Activated CD4-positive, alpha-beta T cell treated with anti-CD3 and anti-CD28 coated beads, Interleukin-10, Interleukin-2, amounts not matched to agents 100 ng/mL and 50 ng/mL, durations not matched to agents 16 hours and 8 hours (primary cell): ENCODE measurements at regions not wholly inside any gene's neighbourhood (a gene's known extent, or its start where the extent isn't known, plus 50 kb on each side); places are given as distances from the start of the nearest gene placed in this dataset.

Experiments
- DNase-seq: peaks from one replicate; pipeline ENCODE4 v3.0.0-alpha.2; 2020

DNA sequence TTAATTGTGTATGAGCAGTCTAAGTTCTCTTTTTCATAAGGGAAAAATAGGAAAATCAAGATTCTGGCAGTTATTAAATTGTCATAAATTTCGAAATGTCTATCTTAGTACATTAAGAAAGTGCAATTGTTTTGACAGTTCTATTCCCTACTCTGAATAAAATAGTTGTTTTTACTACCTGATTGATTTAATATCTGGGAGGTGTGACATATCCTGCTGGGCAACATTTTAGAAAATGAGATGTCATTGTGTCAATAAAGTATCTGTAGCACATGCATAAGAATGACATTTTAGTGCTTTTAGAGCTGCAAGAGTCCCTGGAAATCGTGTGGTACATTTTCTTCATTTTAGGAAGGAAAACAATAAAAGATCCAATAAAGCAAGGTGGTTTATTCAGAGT is 139.2 kb upstream of the COL11A1 start:
- DNase-seq = no peak

DNA sequence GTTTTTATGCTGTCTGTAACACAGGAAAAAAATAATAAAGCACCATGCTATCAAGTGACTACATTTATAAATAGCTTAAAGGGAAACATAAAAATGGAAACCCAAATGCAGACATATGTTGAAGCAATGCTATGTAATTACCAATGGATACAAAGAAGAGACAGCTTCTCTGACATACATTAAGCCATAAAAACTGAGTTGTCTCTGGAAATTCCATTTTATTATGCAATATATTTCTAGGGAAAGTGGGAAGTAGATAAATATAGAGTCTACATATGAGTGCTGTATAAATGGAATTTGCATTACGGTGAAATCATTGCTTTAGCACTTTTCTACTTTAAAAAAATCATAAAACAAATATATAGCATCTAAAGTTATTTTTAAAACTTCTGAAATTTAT is 135.2 kb upstream of the COL11A1 start:
- DNase-seq = no peak

DNA sequence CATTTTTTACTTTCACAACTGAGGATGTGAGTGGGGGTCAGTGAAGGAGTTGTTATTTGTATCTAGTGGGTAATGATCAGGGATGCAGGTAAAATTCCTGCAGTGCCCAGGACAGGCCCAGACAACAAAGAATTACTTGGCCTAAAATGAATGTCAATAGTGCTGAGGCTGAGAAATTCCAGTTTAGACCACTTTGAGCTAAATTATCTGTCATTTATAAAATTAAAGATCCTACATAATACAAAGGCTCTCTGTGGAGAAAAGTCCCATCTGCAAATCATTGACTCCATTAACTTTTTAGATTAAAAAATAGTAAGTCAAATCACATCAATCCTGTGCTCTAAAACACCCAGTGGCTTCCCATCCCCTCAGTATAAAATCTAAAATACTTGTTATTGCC is 130.7 kb upstream of the COL11A1 start:
- DNase-seq = no peak

DNA sequence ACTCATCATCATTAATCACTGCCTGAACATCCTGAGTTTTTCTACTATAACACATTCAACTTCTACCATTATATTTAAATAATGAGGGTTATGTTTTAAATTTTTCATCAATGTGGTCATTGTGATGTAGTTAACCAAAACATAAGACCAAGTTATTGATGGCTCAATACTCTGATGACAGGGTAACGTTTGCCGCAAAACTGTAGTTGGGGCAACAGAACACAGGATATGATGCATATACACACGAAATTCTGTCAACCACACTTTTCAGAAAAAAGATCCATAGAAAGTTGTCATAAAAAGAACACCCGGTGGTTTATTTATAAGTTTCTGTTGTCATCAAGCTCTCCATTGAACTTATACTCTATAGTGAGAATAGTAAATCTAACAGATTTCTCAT is 121.7 kb upstream of the COL11A1 start:
- no peak for DNase-seq

DNA sequence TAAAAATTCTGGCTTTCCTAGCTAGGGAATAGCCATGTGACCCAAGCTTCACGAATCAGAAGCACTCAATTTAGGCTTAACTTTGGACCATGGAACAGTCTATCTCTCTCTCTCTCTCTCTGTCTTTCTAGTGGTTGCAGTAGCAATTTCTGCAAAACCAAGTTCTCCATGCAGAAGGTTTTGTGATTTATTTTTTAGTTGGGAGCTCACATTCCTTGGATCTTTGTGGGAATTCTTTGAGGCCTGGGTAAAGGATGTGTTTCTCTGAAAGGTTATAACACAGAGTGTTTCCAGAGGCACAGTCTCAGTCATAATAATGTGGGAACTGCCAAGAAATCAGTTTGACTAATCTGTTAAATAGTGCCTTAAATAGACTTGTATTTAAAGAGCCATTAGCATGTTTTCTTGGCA is 112.3 kb upstream of the COL11A1 start:
- no peak for DNase-seq

DNA sequence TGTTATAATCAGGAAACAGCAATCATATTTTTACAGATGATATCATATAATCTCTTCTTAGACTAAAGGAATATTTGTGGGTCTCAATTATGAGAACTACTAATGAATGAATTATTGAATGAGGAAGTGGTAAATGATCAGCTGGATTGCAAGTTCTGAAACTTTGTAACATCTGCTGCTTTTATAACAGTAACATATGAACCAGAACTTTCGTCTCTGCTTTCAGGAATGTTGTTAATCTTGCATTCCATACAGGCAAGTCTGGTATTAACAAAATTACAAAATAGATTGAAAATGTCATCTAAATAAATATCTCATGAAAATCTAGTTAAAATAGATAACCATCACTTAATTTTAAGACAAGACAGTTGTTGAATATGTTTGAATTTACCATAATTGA is 110.5 kb upstream of the COL11A1 start:
- no peak for DNase-seq

DNA sequence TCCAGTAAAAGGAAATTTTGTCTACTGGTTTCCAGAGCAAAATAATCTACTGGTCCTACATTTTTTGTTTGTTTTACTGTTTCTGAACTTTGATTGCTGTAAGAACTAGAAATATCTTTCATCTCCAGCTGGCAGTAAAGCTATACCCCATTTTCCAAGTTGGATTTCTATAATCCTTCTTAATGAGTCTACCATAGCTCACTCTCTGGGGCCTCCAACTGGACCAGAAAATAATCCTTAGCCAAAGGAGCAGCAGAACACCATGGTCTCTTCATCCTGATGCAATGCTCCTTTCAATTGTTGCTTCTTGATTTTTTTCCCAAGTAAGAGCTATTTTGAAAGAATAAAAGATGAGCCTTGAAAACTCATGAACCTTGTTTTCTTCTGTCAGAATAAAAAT is 110.0 kb upstream of the COL11A1 start:
- DNase-seq = no peak

DNA sequence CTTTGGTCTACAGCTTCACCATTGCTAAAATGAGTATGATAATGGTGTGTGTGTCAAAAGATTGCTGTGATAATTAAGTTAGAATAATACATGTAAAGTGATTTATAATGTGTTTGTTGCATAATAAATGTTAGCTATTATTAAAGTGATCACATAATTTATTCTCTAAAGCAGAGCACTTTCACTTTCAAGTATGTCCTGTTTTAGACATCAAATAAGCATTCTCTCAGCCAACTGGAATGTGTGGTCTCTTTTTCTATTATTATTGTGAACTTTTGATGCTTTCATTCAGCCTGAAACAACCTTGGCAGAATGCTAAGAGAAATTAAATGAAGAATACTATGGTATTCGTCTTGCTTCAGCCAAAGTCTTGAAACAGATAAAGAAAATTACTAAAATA is 102.8 kb upstream of the COL11A1 start:
- DNase-seq = no peak

DNA sequence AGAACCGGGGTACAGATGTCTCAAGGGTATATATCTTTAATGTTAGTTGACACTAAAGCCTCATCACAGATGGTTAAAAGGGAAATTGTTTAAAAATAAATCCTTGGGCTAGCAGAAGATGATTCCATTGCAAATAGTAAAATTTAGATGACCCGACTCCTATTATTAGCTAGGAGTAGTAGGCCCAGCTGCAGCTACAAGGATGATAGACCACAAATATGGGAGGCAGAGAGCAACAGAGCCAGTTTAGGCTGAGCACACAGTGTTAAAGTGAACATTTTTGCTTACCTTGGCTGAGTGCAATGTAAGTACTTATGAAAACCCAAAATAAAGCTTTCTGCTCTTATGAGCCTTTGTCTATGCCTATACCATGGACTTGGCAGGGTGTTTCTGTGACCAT is 100.5 kb upstream of the COL11A1 start:
- no peak for DNase-seq

DNA sequence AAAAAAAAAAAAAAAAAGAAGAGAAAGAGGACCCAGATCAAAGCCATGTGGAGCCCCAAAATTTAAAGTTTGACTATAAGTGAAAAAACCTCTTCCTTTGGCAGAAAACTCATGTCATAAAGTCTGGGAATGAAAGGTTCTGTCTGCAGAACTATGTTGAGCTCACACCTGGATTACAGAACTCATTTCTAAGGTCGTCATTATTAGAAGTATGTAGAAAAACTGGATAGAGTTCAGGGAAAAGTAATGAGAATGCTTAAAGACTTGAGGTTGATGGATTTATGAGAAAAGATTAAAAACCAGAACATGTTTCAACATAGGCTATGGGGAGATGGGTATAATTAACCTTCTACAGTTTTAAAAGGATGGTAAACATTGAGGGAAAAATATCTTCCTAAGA is 90.7 kb upstream of the COL11A1 start:
- DNase-seq = no peak

DNA sequence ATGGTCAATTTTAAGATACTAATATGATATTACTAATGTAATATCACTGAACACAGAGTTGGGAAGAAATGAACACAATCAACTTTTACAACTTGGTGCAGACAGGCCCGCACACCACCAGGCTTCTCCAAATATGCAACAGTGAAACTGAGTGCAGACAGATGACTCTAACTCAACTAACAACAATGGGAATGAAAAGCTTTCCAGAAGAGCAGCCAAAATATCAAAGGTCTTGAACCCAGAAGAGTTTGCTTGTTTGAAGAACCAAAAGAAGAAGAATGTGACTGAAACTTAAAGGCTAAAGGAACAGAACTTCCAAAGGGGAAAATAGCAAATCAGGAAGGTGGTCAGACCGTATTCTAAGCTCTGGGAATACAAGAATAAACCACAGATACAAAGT is 89.8 kb upstream of the COL11A1 start:
- DNase-seq = no peak

DNA sequence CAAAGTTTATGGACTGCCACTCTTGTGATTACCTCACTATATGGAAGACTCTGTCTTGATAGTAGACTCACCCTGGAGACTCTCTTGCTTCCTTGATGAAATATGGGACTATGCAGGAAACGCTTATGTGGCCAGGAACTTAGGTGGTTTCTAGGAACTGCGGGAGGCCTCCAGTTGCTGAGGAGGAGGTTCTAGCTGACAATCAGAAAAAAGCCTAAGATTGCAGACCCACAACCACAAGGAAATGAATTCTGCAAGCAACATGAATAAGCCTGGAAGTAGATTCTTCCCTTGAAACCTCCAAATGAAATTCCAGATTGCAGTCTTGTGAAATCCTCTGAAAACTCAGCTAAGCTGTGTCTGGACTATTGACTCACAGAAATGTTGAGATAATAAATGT is 88.9 kb upstream of the COL11A1 start:
- DNase-seq = no peak

DNA sequence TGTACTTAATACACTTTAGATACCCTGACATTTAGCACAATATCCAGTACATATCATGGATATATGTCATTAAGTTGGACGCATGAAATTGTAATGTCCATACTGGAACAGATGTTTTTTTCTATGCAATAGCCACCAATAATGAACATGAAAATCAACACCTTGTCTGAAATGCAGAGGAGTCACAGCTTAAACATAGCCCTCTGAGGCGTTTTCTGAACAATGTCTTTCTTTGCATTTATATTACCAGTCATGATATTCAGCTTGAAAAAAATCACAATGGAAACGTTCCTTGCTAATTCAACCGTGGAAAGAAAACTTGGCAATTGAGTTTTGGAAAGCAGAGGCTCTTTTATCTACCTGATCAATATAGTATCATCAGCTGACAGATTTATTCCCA is 86.7 kb upstream of the COL11A1 start:
- no peak for DNase-seq

DNA sequence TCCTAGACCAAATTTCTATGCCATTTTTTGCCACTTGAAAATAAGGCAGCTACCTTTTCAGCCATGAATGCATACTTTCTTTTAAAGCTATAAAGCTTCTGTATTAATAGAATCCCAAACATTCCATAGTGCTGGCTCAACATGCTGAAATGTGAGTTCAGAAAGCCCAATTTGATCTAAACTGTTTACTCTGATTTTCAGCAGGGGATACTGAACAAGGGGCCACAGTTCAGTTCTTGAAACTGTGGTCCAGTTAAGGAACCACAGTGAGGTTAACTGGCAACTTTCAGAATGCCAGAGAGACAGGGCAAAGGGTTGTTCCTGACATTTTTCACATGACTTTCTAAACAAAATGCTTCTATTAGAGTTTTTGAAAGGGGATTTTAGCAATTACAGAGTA is 85.7 kb upstream of the COL11A1 start:
- DNase-seq = no peak

DNA sequence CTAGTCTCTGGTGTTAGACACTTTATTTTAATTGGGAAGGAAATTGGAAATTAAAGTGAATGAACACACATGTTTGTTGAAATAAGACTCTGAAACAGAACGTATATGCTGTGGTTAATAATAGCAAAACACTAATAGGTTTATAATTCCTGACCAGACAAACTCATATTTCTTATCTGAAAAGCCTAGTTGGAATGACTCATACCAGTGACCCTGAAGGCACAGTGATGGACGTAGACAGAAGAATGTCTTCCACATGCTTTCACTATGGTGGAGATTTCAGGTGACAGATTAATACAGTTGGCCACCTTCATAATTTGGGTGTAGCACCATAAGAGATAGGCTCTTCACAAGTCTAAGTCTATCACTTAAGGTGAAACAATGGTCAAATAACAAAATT is 83.0 kb upstream of the COL11A1 start:
- DNase-seq = no peak

DNA sequence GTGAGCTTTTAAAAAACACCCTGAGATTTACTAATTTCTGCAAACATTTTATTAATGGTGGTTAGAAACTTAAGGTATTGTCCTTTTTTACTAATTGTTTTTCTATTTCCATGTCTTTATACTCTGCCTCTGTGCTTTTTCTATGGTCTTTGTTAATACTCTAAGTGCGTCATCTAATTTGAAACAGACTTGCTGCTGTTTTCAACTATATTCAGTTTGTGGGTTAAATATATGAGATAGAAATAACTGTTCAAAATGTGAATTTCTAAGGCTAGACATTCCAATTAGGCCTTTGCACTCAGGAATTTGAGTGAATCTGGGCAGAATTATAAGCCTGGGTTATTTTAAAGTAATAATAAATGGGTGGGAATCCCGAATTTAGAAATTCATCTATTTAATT is 82.4 kb upstream of the COL11A1 start:
- no peak for DNase-seq

DNA sequence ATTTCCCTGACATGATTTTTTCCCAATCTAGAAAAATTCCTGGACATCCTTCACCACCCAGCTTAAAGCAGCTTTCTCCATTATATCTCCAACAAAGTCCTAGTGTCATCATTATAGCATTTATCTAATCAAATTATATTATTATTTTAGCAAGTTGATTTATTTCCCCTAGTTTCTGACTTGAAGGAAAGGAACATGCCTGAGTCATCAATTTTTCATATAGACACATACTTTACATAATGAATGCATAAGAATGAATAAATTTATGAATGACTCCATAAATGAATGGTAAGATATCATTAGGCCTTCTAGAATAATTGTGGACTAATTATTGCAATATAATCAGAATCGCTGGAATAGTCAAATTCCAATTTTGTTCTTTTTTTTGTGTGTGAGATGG is 79.4 kb upstream of the COL11A1 start:
- DNase-seq = no peak

DNA sequence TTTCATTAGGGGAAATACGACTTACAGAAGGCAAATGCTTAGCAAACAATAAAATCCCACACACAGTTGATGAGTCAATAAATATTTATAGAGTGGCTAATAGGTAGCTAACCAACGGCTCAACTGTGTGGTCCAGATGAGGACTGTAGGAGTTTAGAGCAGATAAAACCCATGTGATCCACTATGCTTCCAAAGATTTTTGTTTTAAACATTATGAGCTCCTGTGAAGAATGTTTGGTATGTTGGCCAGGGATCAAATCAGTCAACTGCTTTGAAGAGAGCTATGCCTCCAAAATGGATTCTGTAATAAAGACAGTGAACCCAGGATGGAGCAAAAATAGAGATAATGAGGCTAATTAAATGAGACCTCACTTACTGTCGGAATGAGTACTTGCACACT is 72.3 kb upstream of the COL11A1 start:
- DNase-seq = no peak

DNA sequence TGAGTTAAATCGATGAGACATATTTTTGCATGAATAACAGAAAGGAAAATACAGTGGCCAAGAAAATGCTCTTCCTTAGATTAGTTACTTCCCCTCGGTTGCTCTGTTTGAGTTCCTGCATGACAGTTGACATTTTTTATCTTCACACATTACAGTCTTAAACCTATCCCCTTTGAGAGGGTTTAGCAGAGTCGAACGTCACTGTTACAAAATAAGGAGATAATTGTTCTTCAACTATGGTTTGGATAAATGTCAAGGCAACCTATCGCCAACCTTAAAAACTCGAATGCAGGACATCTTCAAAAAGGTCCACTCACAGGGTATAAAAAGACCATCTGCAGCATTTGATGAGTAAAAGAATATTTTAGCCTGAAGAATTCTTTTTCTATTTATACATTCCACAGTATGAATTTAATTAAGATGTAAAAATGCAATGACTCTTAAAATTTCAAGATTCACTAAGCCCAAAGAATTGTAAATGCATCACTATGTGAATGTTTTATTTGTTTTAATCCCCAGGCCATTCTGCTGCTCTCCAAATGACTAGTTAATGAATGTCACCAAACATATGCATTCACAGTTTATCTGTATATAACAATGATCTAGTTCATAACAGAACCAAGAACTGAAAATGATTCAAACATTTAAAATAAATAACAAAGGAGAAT is 68.9 kb upstream of the COL11A1 start:
- DNase-seq = no peak

DNA sequence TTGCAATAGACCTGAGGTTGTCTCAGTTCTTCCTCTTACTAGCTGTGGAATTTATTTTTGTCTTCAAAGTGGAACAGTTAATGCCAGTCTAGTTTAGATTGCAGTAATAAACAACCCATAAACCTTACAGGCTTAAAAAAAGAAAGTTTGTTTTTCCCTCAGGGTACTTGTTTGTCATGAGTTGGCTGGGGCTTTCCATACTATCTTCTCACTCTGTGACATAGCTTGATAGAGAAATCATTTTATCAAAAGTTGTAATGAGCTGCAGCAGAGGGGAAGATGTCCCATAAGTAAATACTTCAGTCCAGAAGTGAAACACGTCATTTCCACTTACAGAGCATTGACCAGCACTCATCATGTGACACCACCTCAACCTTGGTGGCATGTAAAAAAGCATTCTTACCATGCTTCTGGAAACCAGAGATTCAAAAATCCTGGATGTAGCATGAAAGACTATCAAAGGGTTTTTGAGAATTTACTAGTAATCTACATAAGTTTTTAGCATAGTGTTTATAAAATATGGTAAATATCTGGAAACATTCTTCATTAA is 62.8 kb upstream of the COL11A1 start:
- DNase-seq = no peak

DNA sequence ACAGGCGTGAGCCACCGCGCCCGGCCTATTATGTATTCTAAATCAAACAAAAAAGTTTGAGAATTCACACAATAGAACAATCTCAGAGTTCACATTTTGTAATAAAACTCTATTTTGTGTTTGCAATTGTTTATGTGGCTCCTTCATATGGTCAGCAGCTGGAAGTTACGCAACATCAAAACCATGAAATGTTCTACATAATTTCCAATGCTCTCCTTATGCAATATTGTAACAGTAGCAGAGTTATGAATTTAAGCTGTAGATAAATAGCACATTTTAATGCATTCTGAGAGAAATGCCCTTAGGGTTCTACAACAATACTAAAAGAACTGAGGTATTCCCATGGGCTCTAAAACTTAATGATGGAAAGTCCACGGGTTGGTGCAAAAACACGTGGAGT is 62.3 kb upstream of the COL11A1 start:
- no peak for DNase-seq

DNA sequence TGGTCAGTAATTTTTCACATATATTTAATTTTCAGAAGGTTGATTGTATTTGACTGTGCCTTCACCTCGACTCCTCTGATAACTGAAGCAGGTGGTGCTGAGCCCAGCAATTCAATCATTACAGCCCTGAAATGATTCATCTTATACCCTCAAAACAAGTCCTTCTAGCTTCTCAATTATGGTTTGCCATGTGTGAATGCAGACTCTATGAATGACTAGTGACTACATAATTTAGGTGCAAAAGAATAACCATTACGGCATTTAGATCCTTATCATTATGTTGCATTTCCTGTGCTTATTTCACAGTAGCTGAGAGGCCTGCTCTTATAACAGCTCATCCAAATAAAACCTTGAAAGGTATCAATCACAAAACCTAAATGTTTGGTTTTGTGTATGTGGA is 54.0 kb upstream of the COL11A1 start:
- DNase-seq = peak; percentile 80

DNA sequence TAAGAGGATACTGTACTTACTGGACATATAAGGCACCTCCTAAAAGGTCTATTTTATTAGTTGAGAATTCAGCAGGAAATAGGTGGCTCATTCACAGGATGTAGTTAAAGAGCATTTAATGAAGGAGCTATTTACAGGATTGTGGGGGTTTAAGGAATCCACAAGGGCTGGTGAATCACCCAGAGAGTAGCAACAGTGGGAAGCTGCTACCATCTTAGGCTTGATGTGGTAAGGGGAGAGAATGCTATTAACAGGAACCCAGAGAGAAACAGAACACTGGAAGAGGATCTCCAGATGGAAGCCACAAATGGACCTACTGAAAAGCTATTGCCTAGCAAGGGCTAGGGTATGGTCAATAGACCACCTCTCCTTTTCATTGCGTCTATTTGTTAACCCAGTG is 52.0 kb upstream of the COL11A1 start:
- no peak for DNase-seq
